Thoracic aorta (tissue), 2 donors: ENCODE measurements at regions not wholly inside any gene's neighbourhood (a gene's known extent, or its start where the extent isn't known, plus 50 kb on each side); places are given as distances from the start of the nearest gene placed in this dataset.

Source experiments
- ATAC-seq: fragments of 150-250 bp; one replicate; pipeline ENCODE4 v1.8.0; 2017; ENCODE audit warnings: low read depth; ENCODE audit not compliant: insufficient number of reproducible peaks, low FRiP score
- DNase-seq: peaks from one replicate; pipeline ENCODE4 v3.0.0-alpha.2; 2020; ENCODE audit warnings: low spot score
- H3K27ac ChIP-seq, 2 donors: fragments of 200-600 bp; sonication (generic); 1 replicate in 1 of 2; 2 replicates in 1 of 2; pipeline ENCODE4 v1.5.1; 2016; ENCODE audit warnings: mild to moderate bottlenecking in 2 of 2, moderate library complexity in 2 of 2
- H3K27me3 ChIP-seq: fragments of 200-600 bp; sonication (generic); replicated peaks from 2 replicates; pipeline ENCODE4 v1.6.0; 2016; ENCODE audit warnings: mild to moderate bottlenecking; ENCODE audit not compliant: insufficient read depth
- H3K36me3 ChIP-seq: fragments of 200-600 bp; sonication (generic); one replicate; pipeline ENCODE4 v1.5.1; 2016
- H3K4me1 ChIP-seq, 2 donors: fragments of 200-600 bp; sonication (generic); 1 replicate in 1 of 2; 2 replicates in 1 of 2; pipeline versions ENCODE4 v1.5.1 to v1.6.0; 2016; ENCODE audit warnings: low read depth in 2 of 2, mild to moderate bottlenecking in 1 of 2; ENCODE audit not compliant: control insufficient read depth in 1 of 2
- H3K4me3 ChIP-seq: fragments of 200-600 bp; sonication (generic); 2 replicates; pipeline ENCODE4 v1.5.1; 2016; ENCODE audit warnings: mild to moderate bottlenecking
- H3K9me3 ChIP-seq: fragments of 200-600 bp; sonication (generic); 2 replicates; pipeline ENCODE4 v1.5.1; 2016
- TF ChIP-seq, protein P1 (sequence below): fragments of 200-600 bp; sonication (generic); IDR thresholded peaks from one replicate; pipeline ENCODE4 v1.5.1; 2019; ENCODE audit warnings: antibody characterized with exemption

DNA sequence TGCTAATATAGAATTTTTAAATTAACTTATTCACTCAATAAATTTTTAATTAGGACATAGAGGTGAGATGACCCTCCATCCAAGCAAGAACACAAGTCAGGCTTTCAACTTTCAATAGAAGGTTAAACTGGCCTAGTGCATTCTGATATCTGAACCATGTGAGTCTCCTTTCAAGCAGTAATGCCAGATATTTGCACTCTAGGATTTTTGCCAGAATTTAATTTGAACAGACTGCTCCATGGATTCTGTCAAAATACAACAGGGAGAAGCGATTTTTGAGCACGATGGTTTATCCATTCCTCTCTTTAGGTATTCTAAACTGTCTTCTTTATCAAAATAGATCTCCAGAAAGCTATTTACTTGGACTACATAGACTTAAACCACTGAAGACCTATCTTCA lies 72.0 kb upstream of the DCLK2 start:
- Histone ChIP-seq H3K27me3 (no peaks in the 10 kb centered on the region), H3K27ac (peak overlapping the region; percentile 49 to 56), H3K36me3 (no peaks in the 10 kb centered on the region), H3K9me3 (no peaks in the 10 kb centered on the region), H3K4me3 (no peak overlapping the region), H3K4me1 (peaks cover 41 to 66% of the 10 kb centered on the region in 2 donors)
- ATAC-seq (no peak), DNase-seq (no peak)
- TF ChIP-seq, protein P1, sequence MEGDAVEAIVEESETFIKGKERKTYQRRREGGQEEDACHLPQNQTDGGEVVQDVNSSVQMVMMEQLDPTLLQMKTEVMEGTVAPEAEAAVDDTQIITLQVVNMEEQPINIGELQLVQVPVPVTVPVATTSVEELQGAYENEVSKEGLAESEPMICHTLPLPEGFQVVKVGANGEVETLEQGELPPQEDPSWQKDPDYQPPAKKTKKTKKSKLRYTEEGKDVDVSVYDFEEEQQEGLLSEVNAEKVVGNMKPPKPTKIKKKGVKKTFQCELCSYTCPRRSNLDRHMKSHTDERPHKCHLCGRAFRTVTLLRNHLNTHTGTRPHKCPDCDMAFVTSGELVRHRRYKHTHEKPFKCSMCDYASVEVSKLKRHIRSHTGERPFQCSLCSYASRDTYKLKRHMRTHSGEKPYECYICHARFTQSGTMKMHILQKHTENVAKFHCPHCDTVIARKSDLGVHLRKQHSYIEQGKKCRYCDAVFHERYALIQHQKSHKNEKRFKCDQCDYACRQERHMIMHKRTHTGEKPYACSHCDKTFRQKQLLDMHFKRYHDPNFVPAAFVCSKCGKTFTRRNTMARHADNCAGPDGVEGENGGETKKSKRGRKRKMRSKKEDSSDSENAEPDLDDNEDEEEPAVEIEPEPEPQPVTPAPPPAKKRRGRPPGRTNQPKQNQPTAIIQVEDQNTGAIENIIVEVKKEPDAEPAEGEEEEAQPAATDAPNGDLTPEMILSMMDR: no peak

DNA sequence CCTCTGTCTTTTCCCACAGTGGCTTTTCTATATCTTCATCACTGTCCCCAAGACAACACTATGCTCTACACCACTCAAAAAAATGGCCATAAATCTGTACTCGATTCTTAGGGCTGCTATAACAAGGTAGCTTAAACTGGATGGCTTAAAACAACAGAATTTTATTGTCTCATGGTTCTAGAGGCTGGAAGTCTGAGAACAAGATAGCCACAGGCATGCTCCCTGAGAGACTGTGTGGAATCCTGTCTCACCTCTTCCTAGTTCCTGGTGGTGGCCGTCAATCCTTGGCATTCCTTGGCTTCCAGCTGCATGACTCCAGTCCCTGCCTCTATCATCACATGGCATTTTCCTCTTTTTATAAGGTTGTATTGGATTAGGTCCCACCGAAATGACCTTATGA lies 70.7 kb upstream of the DCLK2 start:
- peak overlapping the region; percentile 55 to 56 for H3K27ac ChIP-seq
- H3K9me3 ChIP-seq: no peaks in the 10 kb centered on the region
- H3K4me3 ChIP-seq: no peak overlapping the region
- ATAC-seq (no peak), DNase-seq (no peak)
- peaks cover 41 to 66% of the 10 kb centered on the region in 2 donors for H3K4me1 ChIP-seq
- H3K36me3 ChIP-seq: no peaks in the 10 kb centered on the region
- TF ChIP-seq, protein P1: no peak
- H3K27me3 ChIP-seq: no peaks in the 10 kb centered on the region

DNA sequence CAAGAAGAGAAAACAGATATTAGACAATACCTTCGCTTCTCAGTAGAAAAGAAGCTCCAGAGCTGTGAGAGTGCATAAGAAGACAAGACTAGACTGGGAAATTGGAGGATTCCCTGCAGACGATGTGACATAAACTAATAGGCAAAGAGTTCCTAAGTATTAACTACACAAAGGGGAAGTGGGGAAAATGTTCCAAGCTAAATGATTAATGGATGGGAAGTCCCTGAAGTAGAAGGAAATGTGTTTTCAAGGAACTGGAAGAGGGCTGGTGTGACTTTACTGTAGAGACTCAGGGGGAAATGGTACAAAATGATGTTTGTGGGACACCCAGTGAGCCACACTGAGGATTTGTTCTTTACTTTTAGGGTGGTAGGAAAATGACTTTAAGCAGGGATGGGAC lies 69.7 kb upstream of the DCLK2 start:
- no peak overlapping the region for H3K4me3 ChIP-seq
- H3K4me1 ChIP-seq: peaks cover 41 to 60% of the 10 kb centered on the region in 2 donors
- no peaks in the 10 kb centered on the region for H3K27me3 ChIP-seq
- ATAC-seq (no peak), DNase-seq (no peak)
- TF ChIP-seq, protein P1: no peak
- no peaks in the 10 kb centered on the region for H3K9me3 ChIP-seq
- H3K36me3 ChIP-seq: no peaks in the 10 kb centered on the region
- H3K27ac ChIP-seq: no peak overlapping the region

DNA sequence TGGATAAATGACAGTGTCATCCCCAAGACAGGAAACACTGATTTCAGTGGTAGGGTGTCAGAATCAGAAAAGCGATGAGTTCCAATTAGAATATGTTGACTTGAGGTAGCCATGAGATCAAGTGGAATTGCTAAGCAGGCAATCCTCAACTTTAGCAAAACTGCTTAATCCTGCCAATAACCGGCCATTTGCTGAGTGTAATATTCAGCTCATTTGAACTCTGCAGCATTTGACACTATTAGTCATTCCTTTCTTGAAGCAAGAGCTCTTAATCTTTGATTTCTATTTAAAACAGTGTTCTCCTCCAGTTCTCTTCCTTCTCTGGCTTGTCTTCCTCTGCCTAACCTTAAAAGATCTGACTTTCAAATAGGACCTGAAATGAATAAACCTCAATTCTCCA lies 68.7 kb upstream of the DCLK2 start:
- Histone ChIP-seq H3K4me3 (no peak overlapping the region), H3K36me3 (no peaks in the 10 kb centered on the region), H3K27ac (peak overlapping the region in 1 of 2 donors; percentile 16), H3K9me3 (no peaks in the 10 kb centered on the region), H3K4me1 (peaks cover 36 to 50% of the 10 kb centered on the region in 2 donors), H3K27me3 (no peaks in the 10 kb centered on the region)
- TF ChIP-seq, protein P1: no peak
- ATAC-seq (no peak), DNase-seq (no peak)

DNA sequence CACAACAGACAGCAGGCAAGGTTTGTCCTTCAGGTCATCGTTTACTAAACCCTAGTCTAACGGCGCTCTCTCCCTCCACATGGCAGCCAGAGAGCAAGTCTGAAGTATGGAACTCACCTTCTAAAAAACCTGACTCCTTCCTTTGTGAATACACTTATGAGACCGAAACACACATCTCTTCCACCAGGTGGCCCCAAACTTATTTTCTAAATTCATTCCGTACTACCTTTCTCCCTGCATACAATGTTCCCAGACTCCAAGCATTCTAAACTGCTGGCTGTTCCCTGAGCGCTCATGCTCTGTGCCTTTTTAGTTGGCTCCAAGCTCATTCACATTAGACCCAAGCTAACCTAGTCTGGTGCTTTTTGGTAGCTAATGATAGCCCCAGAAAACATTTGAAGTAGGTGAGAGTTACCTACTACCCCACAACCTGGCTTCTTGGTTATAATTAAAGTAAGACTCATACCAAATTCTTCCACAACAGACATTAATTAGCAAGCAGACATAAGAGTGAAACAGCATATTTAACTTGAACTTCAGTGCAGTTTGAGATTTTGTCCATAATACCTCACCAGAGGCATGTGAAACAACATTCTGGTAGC lies 67.6 kb upstream of the DCLK2 start:
- Histone ChIP-seq H3K9me3 (no peaks in the 10 kb centered on the region), H3K4me3 (no peak overlapping the region), H3K27ac (no peak overlapping the region), H3K4me1 (peaks cover 27 to 40% of the 10 kb centered on the region in 2 donors), H3K36me3 (no peaks in the 10 kb centered on the region), H3K27me3 (no peaks in the 10 kb centered on the region)
- DNase-seq (peak; percentile 5), ATAC-seq (peak; percentile 53)
- TF ChIP-seq, protein P1: peak; percentile 69
